ENCODE measurements at regions not wholly inside any gene's neighbourhood (a gene's known extent, or its start where the extent isn't known, plus 50 kb on each side); places are given as distances from the start of the nearest gene placed in this dataset.

DNA sequence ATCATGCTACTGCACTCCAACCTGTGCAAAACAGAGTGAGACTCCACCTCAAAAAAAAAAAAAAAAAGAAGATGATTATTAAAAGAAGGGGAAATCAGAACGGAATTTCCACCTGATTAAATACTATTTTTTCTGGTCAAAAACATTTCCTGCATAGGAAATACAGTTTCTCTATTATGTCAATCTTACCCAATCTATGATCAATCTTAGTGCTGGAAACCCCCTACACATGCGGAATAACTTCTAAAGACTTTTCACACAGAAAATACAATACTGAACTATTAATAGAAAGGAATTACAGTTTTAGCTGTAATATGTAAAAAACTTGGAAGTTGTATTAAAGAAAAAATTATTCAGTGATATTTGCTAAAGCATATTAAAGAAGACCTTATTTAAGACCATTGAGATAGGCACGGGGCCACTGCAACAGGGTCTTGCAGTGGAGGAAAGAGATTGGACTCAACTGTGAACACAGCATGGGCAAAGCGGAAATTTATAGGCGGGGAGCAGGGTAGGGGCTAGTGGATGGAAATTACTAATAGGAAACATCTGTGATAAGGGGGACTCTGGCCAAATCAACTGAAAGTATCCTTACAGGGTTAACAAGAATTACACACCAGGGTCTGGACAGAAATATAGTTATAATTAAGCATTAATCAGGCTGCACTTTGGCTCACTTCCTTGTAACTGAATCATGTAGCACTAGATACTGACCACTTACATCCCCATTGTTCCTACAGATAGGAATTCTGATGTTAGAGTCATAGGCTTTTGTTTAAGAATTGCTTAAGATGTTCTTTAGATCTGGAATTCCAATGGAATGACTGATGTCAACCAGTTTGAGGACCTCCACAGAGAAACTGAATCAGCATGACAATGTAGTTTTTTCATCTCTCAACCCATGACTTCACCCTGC lies 411.5 kb upstream of the DDI1 start (continued):
- TF ChIP-seq RELB (IDR thresholded peaks at IDR 0.05; ENCODE audit: low read depth) (no peak), CHD2 (IDR thresholded peaks at IDR 0.05; ENCODE audit: borderline replicate concordance, low read depth, low read length) (no peak), EED (IDR thresholded peaks at IDR 0.05; ENCODE audit: low read depth) (no peak)

- ChIA-PET SMC1A (ENCODE audit: uncharacterized antibody, unreplicated experiment) (no interaction called here), POLR2A (no interaction called here), CTCF (no interaction called here), RAD21 (ENCODE audit: unreplicated experiment) (no interaction called here)
- Histone ChIP-seq H4K20me1 (ENCODE audit: control insufficient read depth, insufficient read depth) (no peaks in the 10 kb centered on the region), H3K9me3 (replicated peaks; ENCODE audit: control insufficient read depth, insufficient read depth, low read length) (no peaks in the 10 kb centered on the region), H3K4me2 (ENCODE audit: control insufficient read depth, insufficient read depth) (no peak overlapping the region), H3K79me2 (ENCODE audit: control insufficient read depth, insufficient read depth, low read length) (no peaks in the 10 kb centered on the region), H3K36me3 (ENCODE audit: control insufficient read depth in 2 of 2, insufficient read depth in 2 of 2, low read length in 1 of 2) (no peaks in the 10 kb centered on the region), H3K27ac (ENCODE audit: control insufficient read depth, insufficient read depth) (no peak overlapping the region), H2AFZ (ENCODE audit: control insufficient read depth, low read depth, low read length) (no peak overlapping the region), H3K4me3 (no peak overlapping the region), H3K9ac (ENCODE audit: control insufficient read depth, insufficient read depth, low read length) (no peak overlapping the region), H3K4me1 (ENCODE audit: control insufficient read depth, insufficient read depth, low read length) (no peaks in the 10 kb centered on the region), H3K27me3 (replicated peaks in 1 of 2; ENCODE audit: control insufficient read depth in 2 of 2, insufficient read depth in 2 of 2, low read length in 1 of 2) (no peaks in the 10 kb centered on the region)
- TF ChIP-seq FOS (IDR thresholded peaks at IDR 0.05; ENCODE audit: borderline replicate concordance, extremely low read depth, insufficient read length): no peak
- no peak for TF ChIP-seq USF2 (IDR thresholded peaks at IDR 0.05; ENCODE audit: borderline replicate concordance, low read depth, low read length)
- TF ChIP-seq CREB1 (IDR thresholded peaks at IDR 0.05; ENCODE audit: low read depth): no peak
- TF ChIP-seq HDGF (IDR thresholded peaks at IDR 0.05): no peak
- no peak for TF ChIP-seq ZNF384 (IDR thresholded peaks at IDR 0.05; ENCODE audit: borderline replicate concordance, low read depth, low read length)
- TF ChIP-seq BHLHE40 (IDR thresholded peaks at IDR 0.05; ENCODE audit: borderline replicate concordance in 1 of 2, low read depth in 2 of 2, low read length in 1 of 2): no peak
- TF ChIP-seq, protein P1, sequence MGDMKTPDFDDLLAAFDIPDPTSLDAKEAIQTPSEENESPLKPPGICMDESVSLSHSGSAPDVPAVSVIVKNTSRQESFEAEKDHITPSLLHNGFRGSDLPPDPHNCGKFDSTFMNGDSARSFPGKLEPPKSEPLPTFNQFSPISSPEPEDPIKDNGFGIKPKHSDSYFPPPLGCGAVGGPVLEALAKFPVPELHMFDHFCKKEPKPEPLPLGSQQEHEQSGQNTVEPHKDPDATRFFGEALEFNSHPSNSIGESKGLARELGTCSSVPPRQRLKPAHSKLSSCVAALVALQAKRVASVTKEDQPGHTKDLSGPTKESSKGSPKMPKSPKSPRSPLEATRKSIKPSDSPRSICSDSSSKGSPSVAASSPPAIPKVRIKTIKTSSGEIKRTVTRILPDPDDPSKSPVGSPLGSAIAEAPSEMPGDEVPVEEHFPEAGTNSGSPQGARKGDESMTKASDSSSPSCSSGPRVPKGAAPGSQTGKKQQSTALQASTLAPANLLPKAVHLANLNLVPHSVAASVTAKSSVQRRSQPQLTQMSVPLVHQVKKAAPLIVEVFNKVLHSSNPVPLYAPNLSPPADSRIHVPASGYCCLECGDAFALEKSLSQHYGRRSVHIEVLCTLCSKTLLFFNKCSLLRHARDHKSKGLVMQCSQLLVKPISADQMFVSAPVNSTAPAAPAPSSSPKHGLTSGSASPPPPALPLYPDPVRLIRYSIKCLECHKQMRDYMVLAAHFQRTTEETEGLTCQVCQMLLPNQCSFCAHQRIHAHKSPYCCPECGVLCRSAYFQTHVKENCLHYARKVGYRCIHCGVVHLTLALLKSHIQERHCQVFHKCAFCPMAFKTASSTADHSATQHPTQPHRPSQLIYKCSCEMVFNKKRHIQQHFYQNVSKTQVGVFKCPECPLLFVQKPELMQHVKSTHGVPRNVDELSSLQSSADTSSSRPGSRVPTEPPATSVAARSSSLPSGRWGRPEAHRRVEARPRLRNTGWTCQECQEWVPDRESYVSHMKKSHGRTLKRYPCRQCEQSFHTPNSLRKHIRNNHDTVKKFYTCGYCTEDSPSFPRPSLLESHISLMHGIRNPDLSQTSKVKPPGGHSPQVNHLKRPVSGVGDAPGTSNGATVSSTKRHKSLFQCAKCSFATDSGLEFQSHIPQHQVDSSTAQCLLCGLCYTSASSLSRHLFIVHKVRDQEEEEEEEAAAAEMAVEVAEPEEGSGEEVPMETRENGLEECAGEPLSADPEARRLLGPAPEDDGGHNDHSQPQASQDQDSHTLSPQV (IDR thresholded peaks at IDR 0.05): no peak
- DNase-seq (ENCODE audit: low read depth, low spot score): no peak
- no TSS peak for BruUV-seq (replicated peaks)
- ATAC-seq: no peak
- WGBS (ENCODE audit: insufficient coverage, insufficient replicate concordance, low lambda C conversion rate, missing lambda C conversion rate): 0% methylated on average over 1 of the region's 1 CpG
- intact Hi-C loops (cut with micrococcal nuclease; ENCODE audit: unreplicated experiment): no loop called here
- in situ Hi-C loops (cut with MboI): no loop called here
- no peak for FAIRE-seq
Measured at GRCh38 chr11:103625624-103625965, 410.8 kb upstream of the DDI1 start.

All from GM12878 (cell line).